OCI-LY3 (cell line): ENCODE measurements at regions not wholly inside any gene's neighbourhood (a gene's known extent, or its start where the extent isn't known, plus 50 kb on each side); places are given as distances from the start of the nearest gene placed in this dataset.

Experiments used
- EZH2phosphoT487 ChIP-seq: fragments of 200-600 bp; shearing (Covaris generic); IDR thresholded peaks from 2 replicates; pipeline ENCODE4 v1.6.1; 2018; ENCODE audit warnings: antibody characterized with exemption, mixed run types, low read depth
- TF ChIP-seq, protein P1 (sequence below): fragments of 200-600, 300-600 bp; sonication (generic); IDR thresholded peaks from 2 replicates; pipeline ENCODE4 v1.5.1; 2014; ENCODE audit warnings: antibody characterized with exemption, low read length, low read depth

DNA sequence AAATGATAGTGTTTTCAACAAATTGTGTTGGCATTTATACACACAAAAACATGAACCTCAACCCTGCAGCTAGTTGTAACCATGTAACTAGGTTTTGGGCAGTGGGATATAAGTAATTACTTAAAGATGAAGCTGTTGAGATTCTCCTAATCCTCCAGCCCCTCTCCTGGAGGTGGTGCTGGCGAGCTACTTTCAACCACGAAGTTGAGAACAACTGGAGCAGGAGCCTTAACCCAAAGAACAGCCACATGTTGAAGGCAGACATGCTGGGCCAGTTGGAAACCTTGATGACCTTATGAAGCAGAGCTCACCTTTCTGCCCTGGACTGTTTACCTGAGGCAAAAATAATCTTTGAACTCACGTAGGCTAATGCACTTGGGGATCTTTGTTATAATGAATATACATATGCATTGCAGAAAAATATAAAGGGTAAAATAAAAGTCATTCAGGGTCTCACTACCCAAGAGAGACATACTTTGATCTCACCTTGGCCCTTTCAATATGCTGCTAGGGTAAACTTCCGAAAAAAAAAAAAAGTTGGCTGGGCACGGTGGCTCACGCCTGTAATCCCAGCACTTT lies 89.6 kb upstream of the NPAS2 start:
- TF ChIP-seq, protein P1, sequence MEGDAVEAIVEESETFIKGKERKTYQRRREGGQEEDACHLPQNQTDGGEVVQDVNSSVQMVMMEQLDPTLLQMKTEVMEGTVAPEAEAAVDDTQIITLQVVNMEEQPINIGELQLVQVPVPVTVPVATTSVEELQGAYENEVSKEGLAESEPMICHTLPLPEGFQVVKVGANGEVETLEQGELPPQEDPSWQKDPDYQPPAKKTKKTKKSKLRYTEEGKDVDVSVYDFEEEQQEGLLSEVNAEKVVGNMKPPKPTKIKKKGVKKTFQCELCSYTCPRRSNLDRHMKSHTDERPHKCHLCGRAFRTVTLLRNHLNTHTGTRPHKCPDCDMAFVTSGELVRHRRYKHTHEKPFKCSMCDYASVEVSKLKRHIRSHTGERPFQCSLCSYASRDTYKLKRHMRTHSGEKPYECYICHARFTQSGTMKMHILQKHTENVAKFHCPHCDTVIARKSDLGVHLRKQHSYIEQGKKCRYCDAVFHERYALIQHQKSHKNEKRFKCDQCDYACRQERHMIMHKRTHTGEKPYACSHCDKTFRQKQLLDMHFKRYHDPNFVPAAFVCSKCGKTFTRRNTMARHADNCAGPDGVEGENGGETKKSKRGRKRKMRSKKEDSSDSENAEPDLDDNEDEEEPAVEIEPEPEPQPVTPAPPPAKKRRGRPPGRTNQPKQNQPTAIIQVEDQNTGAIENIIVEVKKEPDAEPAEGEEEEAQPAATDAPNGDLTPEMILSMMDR = peak; percentile 63
- no peak for TF ChIP-seq EZH2phosphoT487
